ENCODE measurements at regions not wholly inside any gene's neighbourhood (a gene's known extent, or its start where the extent isn't known, plus 50 kb on each side); places are given as distances from the start of the nearest gene placed in this dataset.

- FAIRE-seq = no peak
These were observed 54.6 kb upstream of the PITRM1 start for GRCh38 chr10:3226960-3227744.

GRCh38 chr10:3225561-3225960 is 53.0 kb upstream of the PITRM1 start:
- no peak for FAIRE-seq

- no peak for FAIRE-seq
These were observed 51.7 kb upstream of the PITRM1 start for GRCh38 chr10:3224241-3224640.

DNA sequence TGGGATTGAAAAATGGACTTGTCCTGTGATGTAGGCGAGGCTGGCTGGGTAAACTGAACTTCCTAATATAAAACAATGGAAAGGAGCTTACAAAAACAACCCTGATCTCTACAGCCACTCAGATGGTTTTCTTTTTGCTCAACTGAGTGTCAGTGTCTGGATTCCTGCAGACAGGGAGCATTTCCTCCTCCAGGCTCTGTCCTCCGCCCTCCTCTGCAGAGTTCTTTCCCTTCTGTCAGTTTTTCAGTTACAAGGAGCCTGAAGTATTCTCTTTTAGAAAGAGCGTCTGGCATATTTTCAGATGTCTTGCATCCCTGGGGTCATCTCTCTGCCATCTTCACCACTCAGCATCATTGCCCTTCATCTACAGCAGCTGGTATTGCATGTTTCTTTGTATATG is 50.0 kb upstream of the PITRM1 start:
- FAIRE-seq = no peak

Data from TTC549 (cell line).